ENCODE measurements at regions not wholly inside any gene's neighbourhood (a gene's known extent, or its start where the extent isn't known, plus 50 kb on each side); places are given as distances from the start of the nearest gene placed in this dataset.
"Not testable (repeated sequence)": the region's sequence is repeated elsewhere in the genome, so short reads cannot be mapped to it uniquely, and the experiment has no call there.

DNA sequence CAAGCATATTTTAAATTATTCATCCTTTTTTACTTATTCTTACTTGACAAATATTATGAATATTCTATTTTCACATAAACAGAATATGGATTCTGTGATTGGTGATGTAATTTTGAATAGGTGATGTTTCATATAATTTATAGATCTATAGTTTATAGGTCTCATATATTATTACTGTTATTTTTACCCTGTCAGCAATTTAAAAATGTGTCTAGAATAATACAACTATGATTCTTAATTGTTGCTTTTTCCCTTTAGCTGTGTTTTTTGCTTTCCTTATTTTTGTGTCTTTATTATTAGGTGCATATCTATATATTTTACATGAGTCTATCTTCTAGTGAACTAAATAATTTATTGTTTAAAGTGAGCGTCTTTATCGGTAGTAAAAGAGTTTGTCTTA is 226.7 kb upstream of the FSIP2 start:
- H3K27ac Mint-ChIP-seq: no peak overlapping the region
- TF ChIP-seq CTCF (IDR thresholded peaks at IDR 0.05) (no peak), EZH2phosphoT487 (IDR thresholded peaks at IDR 0.05) (no peak), EZH2 (IDR thresholded peaks at IDR 0.05) (no peak)

GRCh38 chr2:185522472-185522871 is 216.1 kb upstream of the FSIP2 start:
- no peak overlapping the region for H3K27ac ChIP-seq
- Mint-ChIP-seq H3K9me3 (peaks cover 12% of the 10 kb centered on the region), H3K4me3 (no peak overlapping the region), H3K27ac (no peak overlapping the region), H3K27me3 (ENCODE audit: insufficient read depth, low read depth) (peaks cover 3% of the 10 kb centered on the region), H3K36me3 (peaks cover 3% of the 10 kb centered on the region), H3K4me1 (no peaks in the 10 kb centered on the region)
- no peak overlapping the region for H3K4me3 ChIP-seq
- no peak overlapping the region for H3K4me2 ChIP-seq
- TF ChIP-seq EZH2phosphoT487 (IDR thresholded peaks at IDR 0.05) (no peak), CTCF (IDR thresholded peaks at IDR 0.05) (peak; percentile 32)
- no peak for DNase-seq (ENCODE audit: low spot score)
- H3K9ac ChIP-seq: no peak overlapping the region
- no peaks in the 10 kb centered on the region for H3K9me3 ChIP-seq (ENCODE audit: low read depth)
- no peaks in the 10 kb centered on the region for H3K36me3 ChIP-seq
- H3F3A ChIP-seq (ENCODE audit: low read depth): no peaks in the 10 kb centered on the region
- no peaks in the 10 kb centered on the region for H3K27me3 ChIP-seq
- H2AFZ ChIP-seq (replicated peaks): no peak overlapping the region
- H4K20me1 ChIP-seq (ENCODE audit: low read depth): no peaks in the 10 kb centered on the region
- peaks cover 4% of the 10 kb centered on the region for H3K79me2 ChIP-seq (ENCODE audit: low read depth)
- no peaks in the 10 kb centered on the region for H3K4me1 ChIP-seq

More for the DNA sequence above, 226.7 kb upstream of the FSIP2 start:
- H3K4me1 ChIP-seq: no peaks in the 10 kb centered on the region
- H3K9me3 ChIP-seq (ENCODE audit: low read depth): peaks cover 29% of the 10 kb centered on the region
- no peaks in the 10 kb centered on the region for H3K27me3 ChIP-seq
- peaks cover 5% of the 10 kb centered on the region for H3K36me3 Mint-ChIP-seq
- no peak overlapping the region for H2AFZ ChIP-seq (replicated peaks)
- H3K4me3 Mint-ChIP-seq: no peak overlapping the region
- H3K4me3 ChIP-seq: no peak overlapping the region
- H3K4me2 ChIP-seq: no peak overlapping the region
- DNase-seq (ENCODE audit: low spot score): no peak
- H3K36me3 ChIP-seq: peaks cover 10% of the 10 kb centered on the region
- H3K4me1 Mint-ChIP-seq: no peaks in the 10 kb centered on the region
- H3K79me2 ChIP-seq (ENCODE audit: low read depth): no peaks in the 10 kb centered on the region
- H4K20me1 ChIP-seq (ENCODE audit: low read depth): no peaks in the 10 kb centered on the region
- H3K27ac ChIP-seq: no peak overlapping the region
- no peak overlapping the region for H3K9ac ChIP-seq
- peaks cover 30% of the 10 kb centered on the region for H3K9me3 Mint-ChIP-seq
- H3F3A ChIP-seq (ENCODE audit: low read depth): no peaks in the 10 kb centered on the region
- no peaks in the 10 kb centered on the region for H3K27me3 Mint-ChIP-seq (ENCODE audit: insufficient read depth, low read depth)

DNA sequence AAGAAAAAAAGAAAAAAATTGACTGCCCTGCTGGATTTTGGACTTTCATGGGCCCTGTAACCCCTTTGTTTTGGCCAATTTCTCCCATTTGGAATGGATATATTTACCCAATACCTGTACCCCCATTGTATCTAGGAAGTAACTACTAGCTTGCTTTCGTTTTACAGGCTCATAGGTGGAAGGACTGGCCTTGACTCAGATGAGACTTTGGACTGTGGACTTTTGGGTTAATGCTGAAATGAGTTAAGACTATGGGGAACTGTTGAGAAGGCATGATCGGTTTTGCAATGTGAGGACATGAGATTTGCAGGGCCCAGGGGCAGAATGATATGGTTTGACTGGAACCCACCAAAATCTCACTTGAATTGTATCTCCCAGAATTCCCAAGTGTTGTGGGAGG is 214.4 kb upstream of the FSIP2 start:
- H2AFZ ChIP-seq (replicated peaks): not testable (repeated sequence)

GRCh38 chr2:185526161-185526560 is 212.4 kb upstream of the FSIP2 start:
- H3K27me3 ChIP-seq: no peaks in the 10 kb centered on the region
- H2AFZ ChIP-seq (replicated peaks): no peak overlapping the region
- TF ChIP-seq EZH2phosphoT487 (IDR thresholded peaks at IDR 0.05) (no peak), EZH2 (IDR thresholded peaks at IDR 0.05) (no peak), CTCF (IDR thresholded peaks at IDR 0.05) (no peak)
- no peak overlapping the region for H3K4me2 ChIP-seq
- Mint-ChIP-seq H3K36me3 (peaks cover 3% of the 10 kb centered on the region), H3K4me1 (peaks cover 7% of the 10 kb centered on the region), H3K27ac (no peak overlapping the region), H3K9me3 (peaks cover 6% of the 10 kb centered on the region), H3K4me3 (no peak overlapping the region), H3K27me3 (ENCODE audit: insufficient read depth, low read depth) (peaks cover 3% of the 10 kb centered on the region)
- no peaks in the 10 kb centered on the region for H3K36me3 ChIP-seq
- H3K27ac ChIP-seq: no peak overlapping the region
- no peaks in the 10 kb centered on the region for H3K9me3 ChIP-seq (ENCODE audit: low read depth)
- no peaks in the 10 kb centered on the region for H3K79me2 ChIP-seq (ENCODE audit: low read depth)
- H3K4me3 ChIP-seq: no peak overlapping the region
- no peak overlapping the region for H3K9ac ChIP-seq
- DNase-seq (ENCODE audit: low spot score): no peak
- H4K20me1 ChIP-seq (ENCODE audit: low read depth): no peaks in the 10 kb centered on the region
- H3F3A ChIP-seq (ENCODE audit: low read depth): no peaks in the 10 kb centered on the region
- no peaks in the 10 kb centered on the region for H3K4me1 ChIP-seq

More for the DNA sequence above, 214.4 kb upstream of the FSIP2 start:
- not testable (repeated sequence) for H3K79me2 ChIP-seq (ENCODE audit: low read depth); H3K4me2 ChIP-seq; H3K4me1 Mint-ChIP-seq; DNase-seq (ENCODE audit: low spot score); H3K36me3 Mint-ChIP-seq; H4K20me1 ChIP-seq (ENCODE audit: low read depth); H3K27me3 ChIP-seq; H3K9me3 ChIP-seq (ENCODE audit: low read depth); H3K36me3 ChIP-seq; H3K9me3 Mint-ChIP-seq; H3F3A ChIP-seq (ENCODE audit: low read depth); H3K9ac ChIP-seq; H3K27me3 Mint-ChIP-seq (ENCODE audit: insufficient read depth, low read depth); H3K27ac Mint-ChIP-seq; H3K27ac ChIP-seq; H3K4me1 ChIP-seq; H3K4me3 ChIP-seq; H3K4me3 Mint-ChIP-seq
